Stomach (tissue), 4 donors: ENCODE measurements at regions not wholly inside any gene's neighbourhood (a gene's known extent, or its start where the extent isn't known, plus 50 kb on each side); places are given as distances from the start of the nearest gene placed in this dataset.

Experiments used
- CTCF ChIP-seq, 7 experiments: fragments of 450-650 bp in 4 of 7; fragments of 200-600 bp in 3 of 7; sonication (generic) in 3 of 7; IDR thresholded peaks; one replicate each; pipeline ENCODE4 v1.5.1; 2016 to 2019; ENCODE audit warnings: antibody characterized with exemption in 7 of 7, control low read depth in 2 of 7, mild to moderate bottlenecking in 1 of 7
- POLR2A ChIP-seq, 4 donors: fragments of 450-650 bp; IDR thresholded peaks; one replicate each; pipeline ENCODE4 v1.6.1; 2016; ENCODE audit warnings: antibody characterized with exemption in 4 of 4, control low read depth in 2 of 4, mild to moderate bottlenecking in 1 of 4, moderate library complexity in 1 of 4

GRCh38 chr4:26173619-26174018 lies 147.2 kb upstream of the RBPJ start:
- TF ChIP-seq CTCF (IDR thresholded peaks at IDR 0.05) (no peak), POLR2A (IDR thresholded peaks at IDR 0.05) (no peak)
